Loucy (cell line): ENCODE measurements at regions not wholly inside any gene's neighbourhood (a gene's known extent, or its start where the extent isn't known, plus 50 kb on each side); places are given as distances from the start of the nearest gene placed in this dataset.

Experiments
- H2AFZ ChIP-seq: fragments of 200-600 bp; sonication (generic); 2 replicates; pipeline ENCODE4 v1.6.0; 2016; ENCODE audit warnings: antibody characterized with exemption, mild to moderate bottlenecking, low read length, moderate library complexity
- H3F3A ChIP-seq: fragments of 200-600 bp; 2 replicates; pipeline ENCODE4 v1.6.0; 2016; ENCODE audit warnings: antibody characterized with exemption, low read depth, mild to moderate bottlenecking
- H3K27me3 ChIP-seq: fragments of 200-600 bp; sonication (generic); 2 replicates; pipeline ENCODE4 v1.6.1; 2014; ENCODE audit warnings: low read length, mild to moderate bottlenecking; ENCODE audit not compliant: insufficient read depth, poor library complexity, severe bottlenecking
- H3K36me3 ChIP-seq: fragments of 200-600 bp; sonication (generic); 2 replicates; pipeline ENCODE4 v1.6.1; 2016; ENCODE audit warnings: low read length; ENCODE audit not compliant: insufficient read depth
- H3K4me1 ChIP-seq: fragments of 200-600 bp; sonication (generic); 2 replicates; pipeline ENCODE4 v1.5.1; 2014; ENCODE audit warnings: low read length, mild to moderate bottlenecking; ENCODE audit not compliant: insufficient read depth, poor library complexity, severe bottlenecking
- H3K4me2 ChIP-seq: fragments of 200-600 bp; sonication (generic); 2 replicates; pipeline ENCODE4 v1.6.0; 2014; ENCODE audit warnings: antibody characterized with exemption, low read length, low read depth, mild to moderate bottlenecking; ENCODE audit not compliant: poor library complexity, severe bottlenecking
- H3K4me3 ChIP-seq: fragments of 200-600 bp; sonication (generic); 2 replicates; pipeline ENCODE4 v1.5.1; 2014; ENCODE audit warnings: low read length, mild to moderate bottlenecking, mixed read lengths; ENCODE audit not compliant: poor library complexity, severe bottlenecking
- H3K79me2 ChIP-seq: fragments of 200-600 bp; sonication (generic); 2 replicates; pipeline ENCODE4 v1.6.1; 2014; ENCODE audit warnings: low read length; ENCODE audit not compliant: insufficient read depth
- H3K9ac ChIP-seq: fragments of 200-600 bp; sonication (generic); 2 replicates; pipeline ENCODE4 v1.6.0; 2014; ENCODE audit warnings: mild to moderate bottlenecking, low read depth, low read length, moderate library complexity; ENCODE audit not compliant: poor library complexity, severe bottlenecking
- H3K9me2 ChIP-seq: fragments of 200-600 bp; sonication (generic); replicated peaks from 2 replicates; pipeline ENCODE4 v1.6.1; 2016; ENCODE audit warnings: low read depth, low read length, mixed read lengths
- H3K9me3 ChIP-seq: fragments of 200-600 bp; sonication (generic); 2 replicates; pipeline ENCODE4 v1.6.1; 2014; ENCODE audit warnings: mild to moderate bottlenecking, antibody characterized with exemption, low read length, low read depth; ENCODE audit not compliant: insufficient read depth
- H4K20me1 ChIP-seq: fragments of 200-600 bp; sonication (generic); 2 replicates; pipeline ENCODE4 v1.6.0; 2014; ENCODE audit warnings: antibody characterized with exemption, low read length, mild to moderate bottlenecking; ENCODE audit not compliant: insufficient read depth, poor library complexity, severe bottlenecking
- CTCF ChIP-seq: fragments of 200-600 bp; sonication (generic); conservative IDR thresholded peaks from 2 replicates; pipeline ENCODE4 v1.5.1; 2014; ENCODE audit warnings: mild to moderate bottlenecking, antibody characterized with exemption, low read length
- EZH2phosphoT487 ChIP-seq: fragments of 200-600 bp; IDR thresholded peaks from 2 replicates; pipeline ENCODE4 v1.6.1; 2018; ENCODE audit warnings: antibody characterized with exemption, mild to moderate bottlenecking, moderate library complexity, borderline replicate concordance

- H3K9ac ChIP-seq: no peak overlapping the region
- no peaks in the 10 kb centered on the region for H3K9me3 ChIP-seq
- no peaks in the 10 kb centered on the region for H3K4me1 ChIP-seq
- H4K20me1 ChIP-seq: no peaks in the 10 kb centered on the region
- no peak overlapping the region for H3K4me2 ChIP-seq
- H3K4me3 ChIP-seq: no peak overlapping the region
- no peak overlapping the region for H2AFZ ChIP-seq
- no peaks in the 10 kb centered on the region for H3K79me2 ChIP-seq
- H3F3A ChIP-seq: no peaks in the 10 kb centered on the region
- no peaks in the 10 kb centered on the region for H3K36me3 ChIP-seq
- no peaks in the 10 kb centered on the region for H3K27me3 ChIP-seq
- TF ChIP-seq CTCF (no peak), EZH2phosphoT487 (no peak)
- no peaks in the 10 kb centered on the region for H3K9me2 ChIP-seq
Observed at GRCh38 chr3:180296971-180297370, 260.2 kb upstream of the PEX5L start.

DNA sequence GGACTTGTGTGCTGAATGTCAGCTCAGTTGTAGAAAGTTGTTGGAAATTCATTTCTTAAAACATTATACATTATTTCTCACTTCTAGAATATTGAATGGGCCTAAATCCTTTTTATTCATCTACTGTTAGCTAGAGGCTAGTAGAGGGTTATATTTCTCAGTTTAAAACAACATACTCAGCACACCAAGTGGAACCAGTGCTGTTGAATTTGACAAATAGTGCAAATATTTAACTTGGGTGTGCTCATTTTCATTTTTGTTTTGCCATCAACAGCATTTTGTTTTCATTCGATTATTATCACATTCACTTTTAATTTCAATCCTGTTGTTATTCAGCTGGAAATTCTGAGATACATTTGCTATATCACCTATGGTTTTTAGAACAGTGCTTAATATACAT, 269.4 kb upstream of the PEX5L start:
- Histone ChIP-seq H3K79me2 (no peaks in the 10 kb centered on the region), H3K9me3 (no peaks in the 10 kb centered on the region), H3F3A (no peaks in the 10 kb centered on the region), H2AFZ (no peak overlapping the region), H3K9me2 (no peaks in the 10 kb centered on the region), H3K4me3 (no peak overlapping the region), H4K20me1 (no peaks in the 10 kb centered on the region), H3K4me2 (no peak overlapping the region), H3K4me1 (no peaks in the 10 kb centered on the region), H3K36me3 (no peaks in the 10 kb centered on the region), H3K27me3 (no peaks in the 10 kb centered on the region), H3K9ac (no peak overlapping the region)
- TF ChIP-seq EZH2phosphoT487: no peak
- no peak for TF ChIP-seq CTCF

DNA sequence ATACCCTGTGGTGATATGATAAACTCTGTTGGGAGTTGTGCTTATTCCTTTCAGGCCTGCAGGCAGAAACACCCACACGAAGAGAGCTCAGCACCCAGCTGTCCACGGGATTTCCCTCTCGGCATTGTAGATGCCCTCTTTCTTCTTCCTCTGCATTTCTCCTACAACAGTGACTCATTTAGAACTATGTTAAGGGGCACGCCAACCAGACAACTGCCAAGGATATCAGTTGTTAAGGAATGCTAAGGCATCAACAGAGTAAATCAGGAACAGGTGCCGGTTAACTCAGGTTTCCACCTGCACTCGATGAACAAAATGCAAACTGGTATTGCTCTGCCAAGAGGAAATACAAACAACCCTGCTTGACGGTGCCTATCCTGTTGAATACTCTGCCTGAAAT, 270.0 kb upstream of the PEX5L start:
- no peaks in the 10 kb centered on the region for H3K9me3 ChIP-seq
- no peaks in the 10 kb centered on the region for H3K36me3 ChIP-seq
- no peaks in the 10 kb centered on the region for H3K9me2 ChIP-seq
- H3F3A ChIP-seq: no peaks in the 10 kb centered on the region
- H3K4me1 ChIP-seq: no peaks in the 10 kb centered on the region
- H2AFZ ChIP-seq: no peak overlapping the region
- H3K79me2 ChIP-seq: no peaks in the 10 kb centered on the region
- TF ChIP-seq CTCF: no peak
- TF ChIP-seq EZH2phosphoT487: no peak
- H3K9ac ChIP-seq: no peak overlapping the region
- no peak overlapping the region for H3K4me2 ChIP-seq
- no peaks in the 10 kb centered on the region for H4K20me1 ChIP-seq
- H3K27me3 ChIP-seq: no peaks in the 10 kb centered on the region
- no peak overlapping the region for H3K4me3 ChIP-seq
